M059J (cell line): ENCODE measurements at regions not wholly inside any gene's neighbourhood (a gene's known extent, or its start where the extent isn't known, plus 50 kb on each side); places are given as distances from the start of the nearest gene placed in this dataset.
"Not testable (repeated sequence)": the region's sequence is repeated elsewhere in the genome, so short reads cannot be mapped to it uniquely, and the experiment has no call there.

Experiments
- DNase-seq: peaks from one replicate; pipeline ENCODE4 v3.0.0-alpha.2; 2012; ENCODE audit warnings: low read depth

DNA sequence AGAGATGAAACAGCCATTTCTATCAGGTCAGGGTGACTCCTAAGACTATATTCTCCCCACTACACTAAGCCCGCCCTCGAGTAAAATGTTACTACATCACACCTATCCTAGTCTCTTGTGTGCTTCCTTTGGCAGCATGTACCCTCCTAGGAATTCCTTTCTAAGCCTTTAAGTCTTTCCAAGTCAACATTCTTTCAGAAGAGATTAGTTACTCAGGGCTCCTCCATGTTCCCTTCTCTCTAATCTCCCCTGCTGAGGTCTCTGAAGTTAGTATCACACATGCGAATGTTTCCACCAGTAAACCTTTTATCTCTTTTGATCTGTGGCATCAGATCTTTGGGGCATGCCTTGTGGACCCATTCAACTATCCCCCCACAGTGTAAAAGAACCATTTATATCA is 873.7 kb upstream of the FAT3 start:
- no peak for DNase-seq

DNA sequence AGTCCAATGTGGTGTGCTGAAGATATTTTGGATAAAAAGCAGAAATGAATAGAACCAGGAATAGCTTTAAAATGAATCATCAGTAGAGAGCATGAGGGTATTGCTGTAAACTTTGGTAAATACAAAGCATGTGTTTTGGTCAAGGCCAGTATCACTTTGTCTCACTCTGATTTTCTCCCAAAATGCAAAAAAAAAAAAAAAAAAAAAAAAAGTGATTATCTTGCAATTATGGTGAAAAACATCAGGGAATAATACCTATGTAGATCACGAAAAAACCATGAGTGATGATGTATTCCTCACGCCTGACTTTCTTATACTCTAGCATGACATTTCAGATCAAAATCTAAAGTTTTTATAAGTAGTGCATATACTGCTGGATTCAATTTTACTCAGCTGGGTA is 897.9 kb upstream of the FAT3 start:
- no peak for DNase-seq

DNA sequence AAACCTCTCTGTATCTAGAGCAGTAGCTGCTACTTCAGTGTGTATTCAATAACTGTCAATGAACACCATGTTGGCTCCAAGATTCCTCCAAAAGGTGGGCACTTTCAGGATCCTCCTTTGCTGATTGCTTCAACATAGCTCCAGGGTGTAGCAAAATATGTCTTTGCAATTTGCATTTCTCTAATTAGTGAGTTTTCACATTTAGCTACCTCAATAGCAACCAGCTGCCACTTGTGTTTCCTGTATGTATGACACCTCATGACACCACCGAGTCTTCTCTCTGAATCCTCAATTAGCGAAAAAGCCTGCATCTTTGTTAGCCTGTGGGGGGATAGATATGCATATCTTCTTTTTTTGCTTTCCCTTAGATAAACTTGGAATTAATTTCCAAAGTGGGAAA is 898.3 kb upstream of the FAT3 start:
- no peak for DNase-seq

DNA sequence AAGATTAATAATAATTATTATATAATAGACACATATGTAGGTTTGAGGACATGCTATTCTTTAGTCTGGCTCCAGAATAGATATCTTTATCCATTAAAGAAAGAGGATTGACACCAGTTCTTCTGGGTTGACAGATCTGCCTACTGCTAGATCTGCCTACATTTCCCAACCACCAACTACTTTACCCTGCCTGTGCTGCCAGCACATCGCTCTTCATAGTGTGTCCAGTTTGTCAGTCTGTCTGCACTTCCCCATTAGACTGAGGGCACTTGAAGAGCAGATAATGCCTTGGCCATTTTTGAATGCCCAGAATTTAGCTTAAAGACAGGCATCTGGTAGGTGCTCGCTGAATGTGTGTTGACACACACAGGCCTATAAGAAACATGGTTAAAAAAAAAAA is 910.1 kb upstream of the FAT3 start:
- DNase-seq, result no peak

DNA sequence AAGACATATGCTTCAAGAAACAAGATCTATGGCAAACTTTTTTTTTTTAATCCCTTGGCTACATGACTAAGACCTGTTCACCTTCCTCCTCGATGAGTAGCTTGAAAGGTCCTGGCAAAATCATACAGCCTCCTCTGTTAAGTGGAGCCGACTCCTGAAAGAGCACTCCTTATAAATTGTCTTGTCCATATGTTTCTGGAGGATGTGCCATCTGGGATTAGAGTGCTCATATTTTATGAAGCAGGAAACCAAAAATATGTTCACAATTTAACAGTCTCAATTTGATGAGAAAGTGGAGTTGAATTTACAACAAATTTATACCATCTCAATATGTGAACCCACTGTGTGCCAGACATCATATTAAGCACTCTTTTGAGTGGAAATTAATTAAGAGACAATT is 912.1 kb upstream of the FAT3 start:
- DNase-seq, result no peak

DNA sequence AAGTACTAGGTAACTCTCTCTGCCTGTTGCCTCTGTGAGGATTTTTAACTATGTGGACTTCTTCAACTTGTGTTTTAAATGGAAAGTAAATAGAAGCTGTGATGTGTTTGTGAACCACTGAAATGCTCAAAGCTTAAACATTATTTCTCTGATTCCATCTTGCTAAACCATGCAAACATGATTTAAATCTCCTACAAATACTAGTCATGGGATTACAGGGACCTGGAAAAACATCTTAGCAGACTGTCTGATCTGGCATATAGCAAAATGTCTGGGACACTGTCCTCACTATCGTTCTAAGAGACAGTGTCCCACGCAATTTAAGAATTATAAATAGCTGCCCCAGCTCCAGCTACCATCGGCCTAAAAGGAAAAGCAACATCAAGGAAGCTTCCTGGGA is 914.5 kb upstream of the FAT3 start:
- no peak for DNase-seq

DNA sequence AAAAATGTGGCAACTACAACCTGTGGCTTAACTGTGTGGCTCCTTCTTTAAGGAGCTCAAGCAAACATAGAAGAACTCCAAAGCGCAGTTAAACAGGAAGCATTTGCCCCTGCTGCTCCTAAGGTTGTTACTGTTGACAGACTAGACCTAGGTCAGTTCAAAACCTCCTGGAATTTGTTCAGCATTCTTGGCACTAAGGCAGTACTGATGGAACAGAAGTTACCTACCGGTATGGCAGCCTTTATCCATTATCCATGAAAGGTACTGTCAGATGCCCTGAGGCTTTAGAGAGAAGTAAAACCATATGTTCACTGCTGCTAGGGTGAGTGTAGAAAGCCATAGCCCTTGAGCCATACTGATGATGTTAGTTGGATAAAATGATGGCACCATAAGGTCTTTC is 916.5 kb upstream of the FAT3 start:
- no peak for DNase-seq

DNA sequence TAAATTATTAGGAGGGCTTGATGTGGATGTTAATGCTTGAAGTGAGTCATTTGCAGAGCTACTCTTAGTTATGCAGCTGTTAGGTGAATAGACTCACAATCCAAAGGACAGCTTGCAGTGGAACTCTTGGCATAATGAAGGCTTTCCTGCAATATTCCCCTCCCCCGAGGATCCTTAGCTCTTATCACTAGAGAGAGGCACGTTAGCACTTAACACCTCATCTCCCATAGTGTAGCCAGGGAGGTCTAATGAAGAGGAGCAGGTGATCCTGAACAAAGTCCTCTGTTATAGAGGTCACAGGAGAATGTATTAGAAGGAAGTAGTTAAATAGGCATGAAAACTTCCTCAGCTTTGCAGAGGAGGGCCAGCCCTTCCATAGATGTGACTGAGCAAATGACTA is 919.2 kb upstream of the FAT3 start:
- no peak for DNase-seq

DNA sequence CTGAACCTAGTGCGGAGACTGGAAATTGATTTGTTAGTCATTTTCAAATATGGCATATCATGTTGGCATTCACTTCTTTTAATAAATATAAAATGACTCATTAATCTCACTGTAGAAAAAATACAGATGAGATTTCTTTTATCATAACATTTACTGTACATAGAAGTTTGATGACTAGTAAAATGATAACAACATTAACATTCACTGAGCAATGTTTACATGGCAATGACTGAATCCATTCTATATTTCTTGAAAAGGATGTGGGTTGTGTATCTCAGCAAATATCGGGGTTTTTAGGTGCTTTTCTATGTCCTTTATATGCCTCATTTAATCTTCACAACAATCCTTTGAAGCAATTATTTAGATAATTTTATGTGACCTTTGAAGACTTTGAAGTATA is 920.9 kb upstream of the FAT3 start:
- DNase-seq, result no peak

DNA sequence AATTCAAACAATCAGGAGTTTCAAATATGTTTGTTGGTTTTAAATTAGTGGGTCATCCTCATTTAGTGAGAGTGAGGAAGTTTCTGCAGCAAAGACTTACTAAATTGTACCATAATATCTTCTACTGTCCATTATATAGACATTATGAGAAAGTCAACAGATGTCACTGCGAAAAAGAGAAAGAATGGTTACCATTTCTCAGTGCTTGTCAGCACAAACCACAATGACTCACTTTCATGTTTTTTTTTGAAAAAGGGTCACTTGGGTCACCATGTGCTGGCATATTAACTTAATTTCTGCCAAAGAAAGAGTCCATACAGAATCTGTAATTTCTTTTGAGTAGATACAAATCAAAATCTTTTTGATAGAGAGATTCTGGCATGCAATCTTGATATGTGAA is 924.6 kb upstream of the FAT3 start:
- DNase-seq, result peak; percentile 69

DNA sequence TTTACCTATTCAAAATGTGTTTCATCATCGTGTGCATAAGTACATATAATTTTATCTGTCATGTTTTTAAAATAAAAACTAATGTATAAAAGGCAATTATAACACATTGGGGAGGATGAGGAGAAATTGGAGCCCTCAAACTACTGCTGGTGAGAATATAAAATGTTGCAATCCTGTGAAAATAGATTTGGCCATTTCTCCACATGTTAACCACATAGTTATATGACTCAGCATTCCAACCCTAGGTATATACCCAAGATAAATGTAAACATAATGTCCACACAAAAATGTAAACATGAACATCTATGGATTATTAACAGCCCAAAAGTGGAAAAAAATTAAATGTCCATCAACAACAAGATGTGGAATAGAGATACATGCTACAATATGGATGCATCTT is 928.0 kb upstream of the FAT3 start:
- no peak for DNase-seq

DNA sequence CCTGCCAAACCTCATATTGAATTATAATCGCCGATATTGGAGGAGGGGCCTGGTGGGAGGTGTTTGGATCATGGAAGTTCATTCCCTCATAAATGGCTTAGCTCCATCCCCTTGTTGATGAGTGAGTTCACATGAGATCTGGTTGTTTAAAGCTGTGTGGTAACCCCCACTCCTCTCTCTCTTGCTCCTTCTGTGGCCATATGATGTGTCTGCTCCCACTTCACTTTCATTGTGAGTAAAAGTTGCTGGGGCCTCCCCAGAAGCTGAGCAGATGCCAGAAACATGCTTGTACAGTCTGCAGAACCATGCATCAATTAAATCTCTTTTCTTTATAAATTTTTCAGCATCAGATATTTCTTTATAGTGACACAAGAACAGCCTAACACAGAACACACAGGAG is 929.0 kb upstream of the FAT3 start:
- DNase-seq, result no peak

DNA sequence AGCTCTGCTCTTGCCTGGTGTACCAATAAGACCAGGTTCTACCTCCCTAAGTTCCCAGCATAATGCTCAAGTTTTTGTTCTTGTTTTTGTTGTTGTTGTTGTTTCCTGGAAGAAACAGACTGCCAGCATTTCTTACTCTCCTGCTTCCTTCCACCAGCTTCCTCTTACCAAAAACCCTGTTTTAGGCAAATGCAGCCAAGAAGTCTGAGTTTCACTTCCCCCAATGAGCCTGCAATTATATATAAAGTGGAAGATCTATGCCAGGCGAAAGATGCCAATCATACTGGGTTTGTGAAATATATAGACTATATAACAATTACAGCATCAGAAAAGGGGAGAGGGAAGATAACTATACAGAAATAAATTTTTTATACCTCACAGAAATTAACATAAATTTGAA is 931.5 kb upstream of the FAT3 start:
- no peak for DNase-seq

DNA sequence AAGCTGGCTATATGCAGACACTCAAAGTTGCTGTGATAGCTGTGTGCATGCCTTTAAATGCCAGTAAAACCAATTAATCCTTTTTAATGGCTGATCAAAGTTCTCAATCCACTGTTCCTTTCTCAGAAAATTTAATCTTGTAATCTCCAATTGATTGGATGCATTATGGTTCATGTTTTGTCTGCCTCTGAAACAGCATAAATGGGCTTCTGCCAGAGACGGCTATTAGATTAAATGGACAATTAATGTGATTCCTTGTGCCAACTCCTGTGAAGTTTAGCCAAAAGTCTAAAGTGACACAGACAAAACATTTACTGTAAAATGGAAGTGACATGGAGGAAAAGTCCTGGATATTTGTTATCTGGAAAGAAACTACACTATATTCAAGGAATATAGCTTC is 952.5 kb upstream of the FAT3 start:
- no peak for DNase-seq

DNA sequence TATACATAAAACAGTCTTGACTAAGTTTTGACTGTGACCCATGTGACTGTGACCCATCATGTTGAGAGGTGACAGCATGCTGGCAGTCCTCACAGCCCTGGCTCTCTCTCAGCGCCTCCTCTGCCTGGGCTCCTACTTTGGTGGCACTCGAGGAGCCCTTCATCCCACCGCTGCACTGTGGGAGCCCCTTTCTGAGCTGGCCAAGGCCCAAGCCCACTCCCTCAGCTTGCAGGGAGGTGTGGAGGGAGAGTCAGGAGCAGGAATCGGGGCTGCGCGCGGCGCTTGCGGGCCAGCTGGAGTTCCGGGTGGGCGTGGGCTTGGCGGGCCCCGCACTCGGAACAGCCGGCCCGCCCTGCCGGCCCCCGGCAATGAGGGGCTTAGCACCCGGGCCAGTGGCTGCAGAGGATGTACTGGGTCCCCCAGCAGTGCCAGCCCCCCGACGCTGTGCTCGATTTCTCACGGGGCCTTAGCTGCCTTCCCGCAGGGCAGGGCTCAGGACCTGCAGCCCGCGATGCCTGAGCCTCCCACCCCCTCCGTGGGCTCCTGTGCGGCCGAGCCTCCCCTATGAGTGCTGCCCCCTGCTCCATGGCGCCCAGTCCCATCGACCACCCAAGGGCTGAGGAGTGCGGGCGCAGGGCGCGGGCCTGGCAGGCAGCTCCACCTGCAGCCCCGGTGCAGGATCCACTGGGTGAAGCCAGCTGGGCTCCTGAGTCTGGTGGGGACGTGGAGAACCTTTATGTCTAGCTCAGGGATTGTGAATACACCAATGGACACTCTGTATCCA is 955.9 kb upstream of the FAT3 start:
- not testable (repeated sequence) for DNase-seq

DNA sequence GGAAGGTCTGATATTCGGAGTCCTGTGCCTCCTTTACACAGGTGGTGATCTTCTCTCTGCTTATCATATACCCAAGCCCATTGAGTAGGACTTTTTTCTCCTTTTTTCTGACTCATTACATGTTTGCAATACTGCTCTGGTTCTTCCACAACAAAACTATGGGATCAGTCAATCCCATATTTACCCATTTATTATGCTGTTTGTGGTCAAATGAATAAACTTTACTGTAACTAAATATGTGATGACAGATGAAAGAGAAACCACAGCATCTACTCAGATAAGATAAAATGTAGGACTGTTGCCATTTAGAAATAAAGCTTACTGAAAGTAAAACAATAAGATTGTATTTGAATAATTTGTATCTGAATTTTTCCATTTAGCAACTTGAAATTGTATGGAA is 958.7 kb upstream of the FAT3 start:
- peak; percentile 42 for DNase-seq

DNA sequence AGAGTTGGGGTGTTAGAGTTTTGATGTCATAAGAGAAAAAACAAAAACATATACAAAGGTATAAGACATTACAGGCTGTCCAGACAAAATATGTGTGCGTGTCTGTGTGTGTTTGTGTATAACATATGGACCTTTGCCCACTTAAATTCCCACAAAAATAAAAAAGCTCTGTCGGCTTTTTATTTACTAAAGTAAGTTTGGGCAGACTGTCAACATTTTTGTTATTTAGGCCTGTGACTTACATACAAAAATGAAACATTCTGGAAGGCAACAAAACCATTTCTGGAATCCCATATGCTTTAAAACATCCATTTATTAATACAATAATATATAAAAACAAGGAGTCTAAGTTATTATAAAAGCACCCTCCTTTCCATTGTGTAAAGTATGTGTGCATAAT is 960.1 kb upstream of the FAT3 start:
- no peak for DNase-seq

DNA sequence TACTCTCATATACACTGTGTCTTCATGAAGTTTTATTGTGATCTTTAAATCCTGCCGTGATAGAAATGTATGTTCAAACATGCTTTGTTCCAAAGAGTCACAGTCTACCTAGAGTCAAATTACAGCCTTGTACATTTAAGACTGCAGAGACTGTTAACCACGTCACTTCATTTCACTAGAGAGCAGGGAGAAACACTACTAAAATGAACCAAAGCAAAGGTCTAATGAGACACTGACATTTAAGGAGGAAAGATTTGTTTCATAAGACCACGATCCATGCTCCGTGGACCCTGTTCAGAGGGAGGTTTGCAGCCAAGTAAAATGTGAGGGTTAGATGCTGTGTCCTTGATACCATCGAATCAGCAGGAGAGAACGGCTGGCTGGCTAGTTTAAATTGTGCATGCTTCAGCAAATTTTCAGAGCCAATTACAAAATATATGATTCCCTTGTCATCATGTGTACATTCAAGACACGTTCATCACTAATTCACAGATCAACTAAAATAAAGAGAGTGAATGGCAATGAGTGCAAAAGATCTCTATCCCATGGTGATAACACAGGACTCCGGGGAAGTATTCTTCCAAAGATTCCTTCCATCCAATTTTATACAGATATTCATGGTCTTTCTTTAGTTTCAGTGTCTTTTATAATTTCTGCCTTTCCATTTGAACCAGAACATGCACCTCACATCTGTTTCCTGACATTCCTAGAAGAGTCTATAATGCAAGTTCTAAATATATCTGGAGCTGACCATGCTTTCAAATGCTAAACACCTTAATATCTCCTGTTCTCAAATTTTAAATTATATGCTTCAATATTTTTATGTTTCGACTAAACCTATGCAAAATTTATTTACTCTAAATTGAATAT is 960.9 kb upstream of the FAT3 start:
- DNase-seq, result no peak

DNA sequence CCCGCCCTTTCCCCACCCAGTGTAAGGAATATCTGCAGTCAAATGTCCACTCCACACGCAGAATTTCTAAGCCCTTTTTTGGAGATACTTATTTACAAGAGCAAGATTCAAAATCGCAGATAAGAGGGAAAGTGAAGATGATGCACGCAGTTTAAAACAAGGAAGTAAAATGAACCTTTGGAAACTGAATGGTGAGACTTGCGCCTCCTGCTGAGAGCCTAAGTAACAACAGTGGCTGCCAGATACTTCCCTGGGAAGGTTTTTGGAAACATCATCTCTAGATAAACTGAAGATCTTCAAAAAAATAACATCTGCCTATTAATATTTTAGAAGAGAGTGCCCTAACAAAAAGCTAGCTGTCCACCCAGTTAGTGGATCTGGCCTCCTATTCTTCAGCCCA is 963.1 kb upstream of the FAT3 start:
- no peak for DNase-seq

DNA sequence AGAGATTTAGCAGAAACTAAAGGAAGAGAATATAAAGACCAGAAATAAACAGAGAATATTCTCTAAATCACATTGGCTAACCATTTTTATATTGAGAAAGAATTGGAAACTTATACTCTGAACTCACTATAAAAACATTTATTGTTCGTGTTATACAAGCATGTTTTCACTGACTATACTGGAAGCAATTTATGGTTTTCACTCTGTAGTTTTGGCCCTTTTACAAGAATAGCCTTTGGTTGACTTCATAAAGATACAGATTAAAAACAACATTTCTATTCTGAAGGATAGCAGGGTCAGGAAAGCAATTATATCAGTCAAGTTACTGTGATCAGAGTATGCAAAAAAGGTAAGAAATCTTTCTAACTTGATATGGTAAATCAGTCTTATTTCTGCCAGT is 965.7 kb upstream of the FAT3 start:
- DNase-seq, result no peak

DNA sequence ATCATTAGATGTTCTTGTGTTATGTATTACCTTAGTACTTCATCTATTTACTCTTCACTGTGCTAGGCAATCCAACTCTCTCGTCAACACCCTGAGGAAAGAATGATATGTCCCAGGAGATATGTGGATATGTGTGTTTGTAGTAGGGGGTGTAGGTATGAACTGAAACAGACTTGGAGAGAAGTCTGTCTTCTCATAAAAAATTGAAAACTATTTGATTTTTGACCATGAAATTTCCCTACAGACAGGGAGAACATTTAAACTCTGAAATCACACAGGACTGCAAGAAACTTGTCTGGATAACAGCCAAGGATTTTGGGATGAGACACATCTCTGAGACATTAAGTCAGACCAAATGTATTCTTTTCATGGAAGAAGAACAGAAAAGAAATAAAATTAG is 967.0 kb upstream of the FAT3 start:
- no peak for DNase-seq

DNA sequence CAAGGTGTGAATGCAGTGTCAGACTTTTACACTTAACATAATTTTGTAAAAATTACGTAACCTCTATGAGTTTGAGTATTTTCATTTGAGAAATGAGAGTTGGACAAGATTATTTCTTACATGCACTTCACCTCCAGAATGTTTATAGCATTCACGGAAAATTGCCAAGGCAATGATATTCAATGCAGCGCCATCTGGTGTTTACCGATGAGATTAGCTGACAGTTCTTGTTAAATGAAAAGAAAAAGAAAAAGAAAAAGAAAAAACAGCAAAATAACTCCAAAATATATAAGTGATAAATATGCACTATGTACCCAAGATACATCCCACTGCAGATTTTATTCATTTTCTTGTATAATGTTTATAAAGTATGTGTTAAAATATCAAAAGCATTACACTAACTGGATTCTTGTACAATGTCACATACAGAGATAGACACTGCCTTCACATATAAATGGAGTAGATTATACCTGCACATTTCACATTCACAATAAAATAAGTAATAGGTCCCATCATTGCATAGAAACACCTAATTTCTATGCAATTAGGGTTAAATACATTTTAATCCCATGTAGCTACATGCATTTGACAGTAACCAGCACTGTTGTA is 976.3 kb upstream of the FAT3 start:
- peak; percentile 22 for DNase-seq
